ENCODE measurements at regions not wholly inside any gene's neighbourhood (a gene's known extent, or its start where the extent isn't known, plus 50 kb on each side); places are given as distances from the start of the nearest gene placed in this dataset.

GRCh38 chr1:104460880-104461279 is 711.2 kb downstream of the AMY1C start:
- Histone ChIP-seq H3K4me1 (no peaks in the 10 kb centered on the region), H4K20me1 (ENCODE audit: low read depth) (no peaks in the 10 kb centered on the region), H3K79me2 (ENCODE audit: low read depth) (no peaks in the 10 kb centered on the region), H3K27ac (no peak overlapping the region), H3K4me2 (no peak overlapping the region), H3K27me3 (no peaks in the 10 kb centered on the region), H3K9me3 (ENCODE audit: low read depth) (peaks cover 9% of the 10 kb centered on the region), H3K4me3 (no peak overlapping the region), H3K9ac (no peak overlapping the region), H3K36me3 (no peaks in the 10 kb centered on the region), H2AFZ (replicated peaks) (no peak overlapping the region), H3F3A (ENCODE audit: low read depth) (no peaks in the 10 kb centered on the region)
- H3K9me3 Mint-ChIP-seq: peaks cover 18% of the 10 kb centered on the region
- no peaks in the 10 kb centered on the region for H3K4me1 Mint-ChIP-seq
- peaks cover 8% of the 10 kb centered on the region for H3K27me3 Mint-ChIP-seq (ENCODE audit: insufficient read depth, low read depth)
- no peaks in the 10 kb centered on the region for H3K36me3 Mint-ChIP-seq
- no peak for DNase-seq (ENCODE audit: low spot score)
- no peak overlapping the region for H3K27ac Mint-ChIP-seq
- TF ChIP-seq, protein P1, sequence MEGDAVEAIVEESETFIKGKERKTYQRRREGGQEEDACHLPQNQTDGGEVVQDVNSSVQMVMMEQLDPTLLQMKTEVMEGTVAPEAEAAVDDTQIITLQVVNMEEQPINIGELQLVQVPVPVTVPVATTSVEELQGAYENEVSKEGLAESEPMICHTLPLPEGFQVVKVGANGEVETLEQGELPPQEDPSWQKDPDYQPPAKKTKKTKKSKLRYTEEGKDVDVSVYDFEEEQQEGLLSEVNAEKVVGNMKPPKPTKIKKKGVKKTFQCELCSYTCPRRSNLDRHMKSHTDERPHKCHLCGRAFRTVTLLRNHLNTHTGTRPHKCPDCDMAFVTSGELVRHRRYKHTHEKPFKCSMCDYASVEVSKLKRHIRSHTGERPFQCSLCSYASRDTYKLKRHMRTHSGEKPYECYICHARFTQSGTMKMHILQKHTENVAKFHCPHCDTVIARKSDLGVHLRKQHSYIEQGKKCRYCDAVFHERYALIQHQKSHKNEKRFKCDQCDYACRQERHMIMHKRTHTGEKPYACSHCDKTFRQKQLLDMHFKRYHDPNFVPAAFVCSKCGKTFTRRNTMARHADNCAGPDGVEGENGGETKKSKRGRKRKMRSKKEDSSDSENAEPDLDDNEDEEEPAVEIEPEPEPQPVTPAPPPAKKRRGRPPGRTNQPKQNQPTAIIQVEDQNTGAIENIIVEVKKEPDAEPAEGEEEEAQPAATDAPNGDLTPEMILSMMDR (IDR thresholded peaks at IDR 0.05): no peak
- TF ChIP-seq EZH2phosphoT487 (IDR thresholded peaks at IDR 0.05) (no peak), EZH2 (IDR thresholded peaks at IDR 0.05) (no peak)
- no peak overlapping the region for H3K4me3 Mint-ChIP-seq

DNA sequence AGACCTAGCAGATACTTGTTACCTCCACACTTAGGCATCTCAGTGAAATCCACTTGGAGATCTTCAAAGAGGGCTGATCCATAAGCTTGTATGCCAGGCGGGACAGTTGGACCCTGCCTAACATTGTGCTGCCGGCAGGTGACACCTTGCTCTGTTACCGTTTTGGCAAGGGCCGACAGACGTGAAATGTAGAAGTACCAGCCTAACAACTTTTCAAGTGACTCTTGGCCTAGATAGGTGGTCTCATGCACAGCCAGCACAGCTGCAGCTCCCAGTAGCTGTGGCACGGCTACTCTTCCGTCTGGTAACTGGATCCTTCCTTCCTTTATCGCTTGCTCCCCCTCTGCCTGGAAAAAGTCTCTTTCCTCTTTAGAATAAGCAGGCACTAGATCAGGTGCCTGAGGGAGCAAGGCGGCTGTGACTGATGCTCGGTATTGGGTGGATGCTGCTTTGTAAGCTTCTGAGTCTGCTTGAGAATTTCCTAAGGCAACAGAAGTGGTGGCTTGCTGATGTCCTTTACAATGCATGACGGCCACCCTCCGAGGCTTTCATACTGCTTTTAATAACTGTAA is 713.5 kb downstream of the AMY1C start:
- H3K4me2 ChIP-seq: no peak overlapping the region
- no peaks in the 10 kb centered on the region for H3K79me2 ChIP-seq (ENCODE audit: low read depth)
- no peak overlapping the region for H3K4me3 ChIP-seq
- Mint-ChIP-seq H3K27ac (no peak overlapping the region), H3K36me3 (no peaks in the 10 kb centered on the region), H3K4me3 (no peak overlapping the region), H3K4me1 (no peaks in the 10 kb centered on the region), H3K27me3 (ENCODE audit: insufficient read depth, low read depth) (peaks cover 8% of the 10 kb centered on the region), H3K9me3 (peaks cover 29% of the 10 kb centered on the region)
- H3K9me3 ChIP-seq (ENCODE audit: low read depth): no peaks in the 10 kb centered on the region
- no peak for DNase-seq (ENCODE audit: low spot score)
- no peaks in the 10 kb centered on the region for H4K20me1 ChIP-seq (ENCODE audit: low read depth)
- no peaks in the 10 kb centered on the region for H3K36me3 ChIP-seq
- H3K9ac ChIP-seq: no peak overlapping the region
- no peak overlapping the region for H2AFZ ChIP-seq (replicated peaks)
- no peaks in the 10 kb centered on the region for H3K27me3 ChIP-seq
- H3F3A ChIP-seq (ENCODE audit: low read depth): no peaks in the 10 kb centered on the region
- TF ChIP-seq EZH2phosphoT487 (IDR thresholded peaks at IDR 0.05) (no peak), EZH2 (IDR thresholded peaks at IDR 0.05) (no peak)
- TF ChIP-seq, protein P1 (IDR thresholded peaks at IDR 0.05): no peak
- no peaks in the 10 kb centered on the region for H3K4me1 ChIP-seq
- no peak overlapping the region for H3K27ac ChIP-seq

DNA sequence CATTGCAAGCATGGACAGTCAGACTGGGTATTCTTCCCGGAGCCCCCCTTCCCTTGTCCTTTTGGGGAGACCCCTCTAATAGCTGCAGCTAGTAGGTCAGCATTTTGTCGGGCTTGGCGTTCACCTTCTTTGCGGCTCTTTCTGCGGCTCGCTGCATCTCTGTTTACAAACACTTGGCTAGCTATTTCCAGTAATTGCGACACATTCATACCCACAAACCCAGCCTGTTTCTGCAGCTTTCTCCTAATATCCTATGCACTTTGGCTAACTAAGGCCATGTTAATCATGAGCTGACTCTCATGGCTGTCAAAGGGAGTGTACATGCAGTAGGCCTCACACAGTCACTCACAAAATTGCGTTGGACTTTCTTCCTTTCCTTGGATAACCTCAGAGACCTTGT is 716.4 kb downstream of the AMY1C start:
- Histone ChIP-seq H3K9me3 (ENCODE audit: low read depth) (peaks cover 10% of the 10 kb centered on the region), H3F3A (ENCODE audit: low read depth) (no peaks in the 10 kb centered on the region), H3K4me3 (no peak overlapping the region), H3K9ac (no peak overlapping the region), H3K79me2 (ENCODE audit: low read depth) (no peaks in the 10 kb centered on the region), H3K4me1 (no peaks in the 10 kb centered on the region), H3K27me3 (no peaks in the 10 kb centered on the region), H3K27ac (no peak overlapping the region), H3K4me2 (no peak overlapping the region), H4K20me1 (ENCODE audit: low read depth) (no peaks in the 10 kb centered on the region), H2AFZ (replicated peaks) (no peak overlapping the region), H3K36me3 (no peaks in the 10 kb centered on the region)
- no peak for DNase-seq (ENCODE audit: low spot score)
- Mint-ChIP-seq H3K4me1 (no peaks in the 10 kb centered on the region), H3K27me3 (ENCODE audit: insufficient read depth, low read depth) (peaks cover 6% of the 10 kb centered on the region), H3K9me3 (peaks cover 16% of the 10 kb centered on the region), H3K36me3 (no peaks in the 10 kb centered on the region), H3K4me3 (no peak overlapping the region), H3K27ac (no peak overlapping the region)
- no peak for TF ChIP-seq EZH2phosphoT487 (IDR thresholded peaks at IDR 0.05)
- TF ChIP-seq, protein P1 (IDR thresholded peaks at IDR 0.05): no peak
- TF ChIP-seq EZH2 (IDR thresholded peaks at IDR 0.05): no peak
